ENCODE measurements at regions not wholly inside any gene's neighbourhood (a gene's known extent, or its start where the extent isn't known, plus 50 kb on each side); places are given as distances from the start of the nearest gene placed in this dataset.

- TF ChIP-seq FOXP2 (optimal IDR thresholded peaks at IDR 0.05; ENCODE audit: control extremely low read depth, extremely low read length, insufficient read depth): no peak
- TF ChIP-seq POLR2AphosphoS5 (IDR thresholded peaks at IDR 0.05; ENCODE audit: borderline replicate concordance, low read depth, low read length): no peak
- TF ChIP-seq EZH2 (IDR thresholded peaks at IDR 0.05): no peak
- H3K9ac ChIP-seq (ENCODE audit: insufficient read length): no peak overlapping the region
- H3K9me3 ChIP-seq (ENCODE audit: low read depth, low read length): peaks cover 4% of the 10 kb centered on the region; the same call in 1 of the 2 replicates
- H3K36me3 ChIP-seq (ENCODE audit: insufficient read depth, low read length): peaks cover 10% of the 10 kb centered on the region; the same call in 1 of the 2 replicates
- no peak overlapping the region; the same call in 1 of the 2 replicates for H3K4me3 ChIP-seq
- peak overlapping the region; percentile 100 for H3K27ac ChIP-seq
- DNase-seq (ENCODE audit: low read depth, low spot score): no peak
Observed at GRCh38 chr6:54467384-54467783, 159.1 kb downstream of the TINAG start.

GRCh38 chr6:54473328-54473727, 165.1 kb downstream of the TINAG start:
- H3K27ac ChIP-seq: peak overlapping the region; percentile 93
- no peak overlapping the region for H3K4me3 ChIP-seq
- H3K9me3 ChIP-seq (ENCODE audit: low read depth, low read length): 0 out of 2 replicates have a peak, but pooled peaks cover 4% of the 10 kb centered on the region
- TF ChIP-seq EZH2 (IDR thresholded peaks at IDR 0.05) (no peak), POLR2AphosphoS5 (IDR thresholded peaks at IDR 0.05; ENCODE audit: borderline replicate concordance, low read depth, low read length) (no peak), FOXP2 (optimal IDR thresholded peaks at IDR 0.05; ENCODE audit: control extremely low read depth, extremely low read length, insufficient read depth) (no peak)
- DNase-seq (ENCODE audit: low read depth, low spot score): no peak
- H3K36me3 ChIP-seq (ENCODE audit: insufficient read depth, low read length): peaks cover 1% of the 10 kb centered on the region; the same call in 1 of the 2 replicates
- H3K9ac ChIP-seq (ENCODE audit: insufficient read length): no peak overlapping the region

GRCh38 chr6:54474898-54475297, 166.7 kb downstream of the TINAG start:
- H3K4me3 ChIP-seq: peak overlapping the region; percentile 51
- H3K36me3 ChIP-seq (ENCODE audit: insufficient read depth, low read length): no peaks in the 10 kb centered on the region
- TF ChIP-seq POLR2AphosphoS5 (IDR thresholded peaks at IDR 0.05; ENCODE audit: borderline replicate concordance, low read depth, low read length): peak; percentile 51; the same call in 1 of the 2 replicates
- TF ChIP-seq FOXP2 (optimal IDR thresholded peaks at IDR 0.05; ENCODE audit: control extremely low read depth, extremely low read length, insufficient read depth): no peak
- TF ChIP-seq EZH2 (IDR thresholded peaks at IDR 0.05): no peak
- H3K27ac ChIP-seq: peak overlapping the region; percentile 93
- peak overlapping the region; percentile 22 for H3K9ac ChIP-seq (ENCODE audit: insufficient read length)
- 0 out of 2 replicates have a peak, but pooled peaks cover 3% of the 10 kb centered on the region for H3K9me3 ChIP-seq (ENCODE audit: low read depth, low read length)
- DNase-seq (ENCODE audit: low read depth, low spot score): peak; percentile 96

- Histone ChIP-seq H3K36me3 (ENCODE audit: insufficient read depth, low read length) (no peaks in the 10 kb centered on the region), H3K9me3 (ENCODE audit: low read depth, low read length) (peaks cover 6% of the 10 kb centered on the region; the same call in 1 of the 2 replicates), H3K4me3 (no peak overlapping the region), H3K27ac (no peak overlapping the region), H3K9ac (ENCODE audit: insufficient read length) (no peak overlapping the region)
- no peak for TF ChIP-seq FOXP2 (optimal IDR thresholded peaks at IDR 0.05; ENCODE audit: control extremely low read depth, extremely low read length, insufficient read depth)
- no peak for TF ChIP-seq EZH2 (IDR thresholded peaks at IDR 0.05)
- TF ChIP-seq POLR2AphosphoS5 (IDR thresholded peaks at IDR 0.05; ENCODE audit: borderline replicate concordance, low read depth, low read length): no peak
- no peak for DNase-seq (ENCODE audit: low read depth, low spot score)
Observed at GRCh38 chr6:54481091-54481490, 172.8 kb downstream of the TINAG start.

GRCh38 chr6:54491431-54491830, 183.2 kb downstream of the TINAG start:
- H3K9me3 ChIP-seq (ENCODE audit: low read depth, low read length): peaks cover 4% of the 10 kb centered on the region; the same call in 1 of the 2 replicates
- no peak overlapping the region for H3K9ac ChIP-seq (ENCODE audit: insufficient read length)
- TF ChIP-seq POLR2AphosphoS5 (IDR thresholded peaks at IDR 0.05; ENCODE audit: borderline replicate concordance, low read depth, low read length): no peak
- no peaks in the 10 kb centered on the region for H3K36me3 ChIP-seq (ENCODE audit: insufficient read depth, low read length)
- no peak for DNase-seq (ENCODE audit: low read depth, low spot score)
- H3K4me3 ChIP-seq: no peak overlapping the region
- no peak overlapping the region for H3K27ac ChIP-seq

GRCh38 chr6:54493138-54493537, 184.9 kb downstream of the TINAG start:
- no peak overlapping the region for H3K4me3 ChIP-seq
- DNase-seq (ENCODE audit: low read depth, low spot score): no peak
- H3K36me3 ChIP-seq (ENCODE audit: insufficient read depth, low read length): no peaks in the 10 kb centered on the region
- no peak for TF ChIP-seq EZH2 (IDR thresholded peaks at IDR 0.05)
- no peak for TF ChIP-seq POLR2AphosphoS5 (IDR thresholded peaks at IDR 0.05; ENCODE audit: borderline replicate concordance, low read depth, low read length)
- TF ChIP-seq FOXP2 (optimal IDR thresholded peaks at IDR 0.05; ENCODE audit: control extremely low read depth, extremely low read length, insufficient read depth): no peak
- no peak overlapping the region for H3K27ac ChIP-seq
- H3K9me3 ChIP-seq (ENCODE audit: low read depth, low read length): peaks cover 4% of the 10 kb centered on the region; the same call in 1 of the 2 replicates
- H3K9ac ChIP-seq (ENCODE audit: insufficient read length): no peak overlapping the region

GRCh38 chr6:54503144-54503543, 194.9 kb downstream of the TINAG start:
- TF ChIP-seq FOXP2 (optimal IDR thresholded peaks at IDR 0.05; ENCODE audit: control extremely low read depth, extremely low read length, insufficient read depth): no peak
- TF ChIP-seq EZH2 (IDR thresholded peaks at IDR 0.05): no peak
- no peak for TF ChIP-seq POLR2AphosphoS5 (IDR thresholded peaks at IDR 0.05; ENCODE audit: borderline replicate concordance, low read depth, low read length)
- Histone ChIP-seq H3K9me3 (ENCODE audit: low read depth, low read length) (peaks cover 3% of the 10 kb centered on the region; the same call in 1 of the 2 replicates), H3K27ac (no peak overlapping the region), H3K36me3 (ENCODE audit: insufficient read depth, low read length) (no peaks in the 10 kb centered on the region), H3K4me3 (no peak overlapping the region), H3K9ac (ENCODE audit: insufficient read length) (no peak overlapping the region)
- no peak for DNase-seq (ENCODE audit: low read depth, low spot score)

- no peak for DNase-seq (ENCODE audit: low read depth, low spot score)
- Histone ChIP-seq H3K9me3 (ENCODE audit: low read depth, low read length) (no peaks in the 10 kb centered on the region), H3K36me3 (ENCODE audit: insufficient read depth, low read length) (no peaks in the 10 kb centered on the region), H3K27ac (no peak overlapping the region), H3K4me3 (no peak overlapping the region), H3K9ac (ENCODE audit: insufficient read length) (no peak overlapping the region)
- TF ChIP-seq EZH2 (IDR thresholded peaks at IDR 0.05): no peak
- TF ChIP-seq FOXP2 (optimal IDR thresholded peaks at IDR 0.05; ENCODE audit: control extremely low read depth, extremely low read length, insufficient read depth): no peak
- no peak for TF ChIP-seq POLR2AphosphoS5 (IDR thresholded peaks at IDR 0.05; ENCODE audit: borderline replicate concordance, low read depth, low read length)
Observed at GRCh38 chr6:54515013-54515412, 206.8 kb downstream of the TINAG start.

- no peak for DNase-seq (ENCODE audit: low read depth, low spot score)
- TF ChIP-seq EZH2 (IDR thresholded peaks at IDR 0.05): no peak
- no peak for TF ChIP-seq POLR2AphosphoS5 (IDR thresholded peaks at IDR 0.05; ENCODE audit: borderline replicate concordance, low read depth, low read length)
- TF ChIP-seq FOXP2 (optimal IDR thresholded peaks at IDR 0.05; ENCODE audit: control extremely low read depth, extremely low read length, insufficient read depth): no peak
- Histone ChIP-seq H3K9me3 (ENCODE audit: low read depth, low read length) (no peaks in the 10 kb centered on the region), H3K27ac (no peak overlapping the region), H3K36me3 (ENCODE audit: insufficient read depth, low read length) (no peaks in the 10 kb centered on the region), H3K9ac (ENCODE audit: insufficient read length) (no peak overlapping the region), H3K4me3 (no peak overlapping the region)
Observed at GRCh38 chr6:54515713-54516112, 207.5 kb downstream of the TINAG start.

Measured in SK-N-MC (cell line).